ENCODE measurements at regions not wholly inside any gene's neighbourhood (a gene's known extent, or its start where the extent isn't known, plus 50 kb on each side); places are given as distances from the start of the nearest gene placed in this dataset.

DNA sequence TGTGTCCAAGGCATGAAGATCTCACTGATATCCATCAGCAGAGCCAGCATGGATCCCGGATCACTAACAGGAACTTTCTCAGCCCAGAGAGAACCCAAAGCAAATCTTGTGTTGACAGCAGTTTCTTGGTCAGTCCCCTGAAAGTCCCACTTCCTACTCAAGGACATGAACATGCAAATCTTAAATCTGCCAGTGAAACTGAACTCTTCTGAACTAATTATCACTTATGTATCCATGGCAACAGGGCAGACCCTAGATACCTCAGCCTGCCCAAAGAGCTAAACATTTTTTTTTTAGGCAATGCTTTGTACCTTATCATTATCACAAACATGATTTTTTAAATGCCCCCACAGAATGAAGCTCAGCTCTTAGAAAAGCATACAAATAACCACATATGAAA is 127.8 kb upstream of the DDX18 start:
- Histone ChIP-seq H3K36me3 (ENCODE audit: control insufficient read depth, insufficient read depth, low read length) (no peaks in the 10 kb centered on the region), H3K9me3 (ENCODE audit: control insufficient read depth, insufficient read depth, low read depth, low read length) (no peaks in the 10 kb centered on the region), H3K4me2 (ENCODE audit: extremely low read depth, insufficient read depth, low read length) (no peak overlapping the region), H3K9ac (ENCODE audit: insufficient read depth, low read length) (no peak overlapping the region), H3K27me3 (ENCODE audit: control insufficient read depth, insufficient read depth, low read length) (no peaks in the 10 kb centered on the region), H3K79me2 (ENCODE audit: control insufficient read depth, insufficient read depth, low read length) (no peaks in the 10 kb centered on the region), H2AFZ (ENCODE audit: low read length) (no peak overlapping the region), H3K4me1 (ENCODE audit: control insufficient read depth, extremely low read depth, insufficient read depth, low read length) (no peaks in the 10 kb centered on the region), H3K27ac (ENCODE audit: insufficient read depth, low read length) (no peak overlapping the region), H4K20me1 (ENCODE audit: control insufficient read depth, extremely low read depth, insufficient read depth, low read length) (no peaks in the 10 kb centered on the region), H3K4me3 (replicated peaks in 1 of 4; ENCODE audit: control extremely low read depth in 1 of 4, insufficient read depth in 1 of 4, low read depth in 3 of 4, low read length in 4 of 4) (no peak overlapping the region)
- TF ChIP-seq EZH2 (IDR thresholded peaks at IDR 0.05; ENCODE audit: low read length, missing control alignments) = no peak
- no peak for DNase-seq (ENCODE audit: low read depth in 2 of 2)

DNA sequence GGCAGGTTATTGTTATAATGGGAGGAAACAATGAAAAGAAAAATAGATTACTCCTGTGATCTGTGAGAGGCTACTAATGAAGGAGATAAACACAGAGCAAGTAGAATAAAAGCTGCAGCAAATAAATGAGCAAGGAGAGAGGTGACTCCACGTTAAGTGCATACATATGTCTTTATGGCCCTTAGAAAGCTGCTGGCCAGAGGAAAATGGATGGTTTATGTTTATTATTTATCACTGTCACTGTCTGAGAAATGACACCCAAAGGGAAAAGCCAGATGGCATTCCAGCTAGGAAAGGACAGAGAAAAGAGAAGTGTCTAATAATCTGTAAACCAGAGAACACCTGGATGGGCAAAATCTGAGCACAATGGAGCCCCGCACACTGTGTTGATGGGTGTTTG is 122.9 kb upstream of the DDX18 start:
- no peak overlapping the region for H3K27ac ChIP-seq (ENCODE audit: insufficient read depth, low read length)
- H3K4me1 ChIP-seq (ENCODE audit: control insufficient read depth, extremely low read depth, insufficient read depth, low read length) = no peaks in the 10 kb centered on the region
- H3K79me2 ChIP-seq (ENCODE audit: control insufficient read depth, insufficient read depth, low read length) = no peaks in the 10 kb centered on the region
- H3K9me3 ChIP-seq (ENCODE audit: control insufficient read depth, insufficient read depth, low read depth, low read length) = no peaks in the 10 kb centered on the region
- H3K36me3 ChIP-seq (ENCODE audit: control insufficient read depth, insufficient read depth, low read length) = no peaks in the 10 kb centered on the region
- no peaks in the 10 kb centered on the region for H3K27me3 ChIP-seq (ENCODE audit: control insufficient read depth, insufficient read depth, low read length)
- no peak overlapping the region for H3K4me3 ChIP-seq (replicated peaks in 1 of 4; ENCODE audit: control extremely low read depth in 1 of 4, insufficient read depth in 1 of 4, low read depth in 3 of 4, low read length in 4 of 4)
- no peak overlapping the region for H2AFZ ChIP-seq (ENCODE audit: low read length)
- H3K9ac ChIP-seq (ENCODE audit: insufficient read depth, low read length) = no peak overlapping the region
- H3K4me2 ChIP-seq (ENCODE audit: extremely low read depth, insufficient read depth, low read length) = no peak overlapping the region
- no peak for TF ChIP-seq EZH2 (IDR thresholded peaks at IDR 0.05; ENCODE audit: low read length, missing control alignments)
- TF ChIP-seq, protein P1, sequence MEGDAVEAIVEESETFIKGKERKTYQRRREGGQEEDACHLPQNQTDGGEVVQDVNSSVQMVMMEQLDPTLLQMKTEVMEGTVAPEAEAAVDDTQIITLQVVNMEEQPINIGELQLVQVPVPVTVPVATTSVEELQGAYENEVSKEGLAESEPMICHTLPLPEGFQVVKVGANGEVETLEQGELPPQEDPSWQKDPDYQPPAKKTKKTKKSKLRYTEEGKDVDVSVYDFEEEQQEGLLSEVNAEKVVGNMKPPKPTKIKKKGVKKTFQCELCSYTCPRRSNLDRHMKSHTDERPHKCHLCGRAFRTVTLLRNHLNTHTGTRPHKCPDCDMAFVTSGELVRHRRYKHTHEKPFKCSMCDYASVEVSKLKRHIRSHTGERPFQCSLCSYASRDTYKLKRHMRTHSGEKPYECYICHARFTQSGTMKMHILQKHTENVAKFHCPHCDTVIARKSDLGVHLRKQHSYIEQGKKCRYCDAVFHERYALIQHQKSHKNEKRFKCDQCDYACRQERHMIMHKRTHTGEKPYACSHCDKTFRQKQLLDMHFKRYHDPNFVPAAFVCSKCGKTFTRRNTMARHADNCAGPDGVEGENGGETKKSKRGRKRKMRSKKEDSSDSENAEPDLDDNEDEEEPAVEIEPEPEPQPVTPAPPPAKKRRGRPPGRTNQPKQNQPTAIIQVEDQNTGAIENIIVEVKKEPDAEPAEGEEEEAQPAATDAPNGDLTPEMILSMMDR (conservative IDR thresholded peaks at IDR 0.05 in 1 of 2, IDR thresholded peaks at IDR 0.05 in 1 of 2; ENCODE audit: low read depth in 1 of 2, low read length in 2 of 2) = no peak
- no peak for DNase-seq (ENCODE audit: low read depth in 2 of 2)
- H4K20me1 ChIP-seq (ENCODE audit: control insufficient read depth, extremely low read depth, insufficient read depth, low read length) = no peaks in the 10 kb centered on the region

DNA sequence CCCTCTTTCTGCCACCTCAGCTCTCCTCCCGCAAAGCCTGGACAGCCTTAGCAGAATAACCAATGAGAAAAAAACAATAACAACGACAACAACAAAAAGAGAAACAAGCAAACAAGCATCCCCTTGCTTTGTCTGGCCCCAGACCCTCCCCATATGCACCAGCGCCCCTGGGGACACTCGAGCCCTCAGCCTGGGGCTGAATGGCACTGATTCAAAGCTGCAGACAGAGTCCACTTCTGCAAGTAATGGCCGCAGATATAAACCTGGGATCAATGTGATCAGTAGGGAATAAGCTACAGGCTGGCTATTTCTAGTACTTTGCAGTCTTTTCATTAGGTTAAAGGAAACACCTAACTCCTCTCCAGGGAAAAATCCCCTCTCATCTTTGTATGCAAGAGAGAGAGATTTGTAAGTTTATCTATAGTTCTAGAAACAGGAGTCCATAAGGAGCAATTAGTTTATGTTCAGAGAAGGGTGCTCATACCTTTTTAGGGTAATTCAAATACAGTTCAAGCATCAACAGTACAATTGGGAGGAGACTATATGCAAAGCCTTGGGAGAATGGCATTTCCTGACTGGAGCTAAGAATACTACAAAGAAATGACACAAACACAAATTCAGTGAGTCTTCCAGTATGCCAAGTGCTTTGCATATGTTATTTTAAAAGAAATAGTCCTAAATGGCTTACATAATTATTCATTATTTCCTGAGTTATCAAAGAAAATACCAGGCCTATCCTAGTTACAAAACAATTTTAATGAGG is 122.3 kb upstream of the DDX18 start:
- no peak overlapping the region for H2AFZ ChIP-seq (ENCODE audit: low read length)
- H3K9me3 ChIP-seq (ENCODE audit: control insufficient read depth, insufficient read depth, low read depth, low read length) = no peaks in the 10 kb centered on the region
- no peaks in the 10 kb centered on the region for H3K27me3 ChIP-seq (ENCODE audit: control insufficient read depth, insufficient read depth, low read length)
- TF ChIP-seq EZH2 (IDR thresholded peaks at IDR 0.05; ENCODE audit: low read length, missing control alignments) = no peak
- TF ChIP-seq, protein P1 (conservative IDR thresholded peaks at IDR 0.05 in 1 of 2, IDR thresholded peaks at IDR 0.05 in 1 of 2; ENCODE audit: low read depth in 1 of 2, low read length in 2 of 2) = no peak
- DNase-seq (ENCODE audit: low read depth in 2 of 2) = no peak
- no peak overlapping the region for H3K4me3 ChIP-seq (replicated peaks in 1 of 4; ENCODE audit: control extremely low read depth in 1 of 4, insufficient read depth in 1 of 4, low read depth in 3 of 4, low read length in 4 of 4)
- no peak overlapping the region for H3K4me2 ChIP-seq (ENCODE audit: extremely low read depth, insufficient read depth, low read length)
- no peaks in the 10 kb centered on the region for H3K79me2 ChIP-seq (ENCODE audit: control insufficient read depth, insufficient read depth, low read length)
- H3K27ac ChIP-seq (ENCODE audit: insufficient read depth, low read length) = no peak overlapping the region
- H3K4me1 ChIP-seq (ENCODE audit: control insufficient read depth, extremely low read depth, insufficient read depth, low read length) = no peaks in the 10 kb centered on the region
- no peak overlapping the region for H3K9ac ChIP-seq (ENCODE audit: insufficient read depth, low read length)
- H3K36me3 ChIP-seq (ENCODE audit: control insufficient read depth, insufficient read depth, low read length) = no peaks in the 10 kb centered on the region
- H4K20me1 ChIP-seq (ENCODE audit: control insufficient read depth, extremely low read depth, insufficient read depth, low read length) = no peaks in the 10 kb centered on the region

Data from fibroblast of lung (primary cell).